A549 (cell line): ENCODE measurements at regions not wholly inside any gene's neighbourhood (a gene's known extent, or its start where the extent isn't known, plus 50 kb on each side); places are given as distances from the start of the nearest gene placed in this dataset.

Experiments used
- ATAC-seq, 2 experiments: fragments of 200-7000 bp in 1 of 2; fragments of >200 bp in 1 of 2; cut with Nextera tagmentation in 1 of 2; cut with Tn5 transposase in 1 of 2; 3 replicates each; pipeline versions ENCODE4 v1.8.0 to v1.9.1; 2018 to 2020; ENCODE audit warnings: mild to moderate bottlenecking in 1 of 2, moderate library complexity in 1 of 2
- CTCF ChIA-PET: fragments of 300-600 bp; sonication (Branson Sonifier 250); formaldehyde crosslinking; extraction: SDS; loops from one replicate; lab custom pipeline; 2021; ENCODE audit warnings: antibody characterized with exemption, inconsistent platforms; lab: Yijun Ruan, JAX
- POLR2A ChIA-PET: fragments of 350-600 bp; formaldehyde crosslinking; extraction: SDS; loops from one replicate; lab custom pipeline; 2021; ENCODE audit warnings: antibody characterized with exemption, inconsistent platforms; lab: Yijun Ruan, JAX
- DNase-seq, 2 experiments: peaks; one replicate each; pipeline versions ENCODE4 v3.0.0 to v3.0.0-alpha.2; 2011 to 2016; ENCODE audit warnings: low read depth in 1 of 2, low spot score in 1 of 2
- FAIRE-seq: peaks from 2 replicates; lab custom pipeline; 2011; peaks lifted over from hg19 to GRCh38; lab: Jason Lieb, UNC
- H3K27ac ChIP-seq, 2 experiments: fragments of >200 bp; sonication (Bioruptor Twin); formaldehyde crosslinking; 3 replicates each; pipeline ENCODE4 v1.5.1; 2016 to 2017
- H3K4me1 ChIP-seq: fragments of >200 bp; sonication (Bioruptor Twin); formaldehyde crosslinking; 3 replicates; pipeline ENCODE4 v1.6.1; 2016
- H3K4me2 ChIP-seq: fragments of >200 bp; sonication (Bioruptor Twin); formaldehyde crosslinking; 3 replicates; pipeline ENCODE4 v1.6.1; 2016
- H3K4me3 ChIP-seq: fragments of >200 bp; sonication (Bioruptor Twin); formaldehyde crosslinking; 3 replicates; pipeline ENCODE4 v1.5.1; 2016
- H3K9me3 ChIP-seq: fragments of >200 bp; sonication (Bioruptor Twin); formaldehyde crosslinking; 3 replicates; pipeline ENCODE4 v1.6.1; 2016
- ATOH8 ChIP-seq: fragments of 250-450 bp; sonication (Bioruptor Pico); IDR thresholded peaks from 2 replicates; pipeline ENCODE4 v1.5.0; 2020; ENCODE audit warnings: low read depth, mild to moderate bottlenecking, moderate library complexity
- BHLHE40 ChIP-seq: IDR thresholded peaks from 2 replicates; pipeline ENCODE4 v1.6.1; 2012; ENCODE audit warnings: low read depth, low read length, inconsistent platforms
- CBX8 ChIP-seq: fragments of 200-600 bp; sonication (generic); IDR thresholded peaks from 2 replicates; pipeline ENCODE4 v1.6.1; 2016
- CHD2 ChIP-seq: fragments of 150-350 bp; IDR thresholded peaks from 2 replicates; pipeline ENCODE4 v1.6.1; 2014; ENCODE audit warnings: low read length; ENCODE audit not compliant: partially characterized antibody
- E2F6 ChIP-seq: IDR thresholded peaks from 2 replicates; pipeline ENCODE4 v1.6.1; 2012; ENCODE audit warnings: low read depth, borderline replicate concordance
- EHMT2 ChIP-seq: fragments of 200-600 bp; sonication (generic); IDR thresholded peaks from 2 replicates; pipeline ENCODE4 v1.6.1; 2016; ENCODE audit warnings: antibody characterized with exemption, low read depth, mild to moderate bottlenecking, moderate library complexity
- ELK1 ChIP-seq: fragments of 150-350 bp; IDR thresholded peaks from 2 replicates; pipeline ENCODE4 v1.6.1; 2014; ENCODE audit warnings: low read depth, mild to moderate bottlenecking, low read length
- HDAC2 ChIP-seq: fragments of 200-600 bp; sonication (generic); IDR thresholded peaks from 2 replicates; pipeline ENCODE4 v1.6.1; 2016
- HMGXB4 ChIP-seq: fragments of 250-450 bp; sonication (Bioruptor Pico); IDR thresholded peaks from 2 replicates; pipeline ENCODE4 v1.5.0; 2021; ENCODE audit warnings: mild to moderate bottlenecking, moderate library complexity, borderline replicate concordance
- HOXB13 ChIP-seq: fragments of 250-450 bp; sonication (Bioruptor Pico); IDR thresholded peaks from 2 replicates; pipeline ENCODE4 v1.5.0; 2020; ENCODE audit warnings: low read depth, mild to moderate bottlenecking, moderate library complexity
- JUN ChIP-seq, 2 experiments: fragments of >200 bp; sonication (Bioruptor Twin); formaldehyde crosslinking; IDR thresholded peaks; 2 replicates in 1 of 2; 3 replicates in 1 of 2; pipeline ENCODE4 v1.6.1; 2016 to 2017
- JUNB ChIP-seq: fragments of >200 bp; sonication (Bioruptor Twin); formaldehyde crosslinking; IDR thresholded peaks from 2 replicates; pipeline ENCODE4 v1.6.1; 2016
- KDM1A ChIP-seq: fragments of 200-600 bp; sonication (generic); IDR thresholded peaks from 2 replicates; pipeline ENCODE4 v1.6.1; 2016; ENCODE audit warnings: low read depth, mild to moderate bottlenecking
- NR3C1 ChIP-seq: fragments of >200 bp; sonication (Bioruptor Twin); formaldehyde crosslinking; IDR thresholded peaks from 3 replicates; pipeline ENCODE4 v1.6.1; 2017
- PBX3 ChIP-seq: IDR thresholded peaks from 2 replicates; pipeline ENCODE4 v1.6.1; 2012
- PHF8 ChIP-seq: fragments of 200-600 bp; sonication (generic); IDR thresholded peaks from 2 replicates; pipeline ENCODE4 v1.6.1; 2016; ENCODE audit warnings: low read depth, mild to moderate bottlenecking, antibody characterized with exemption, moderate library complexity, borderline replicate concordance
- POLR2A ChIP-seq: IDR thresholded peaks from 2 replicates; pipeline ENCODE4 v1.6.1; 2012; ENCODE audit warnings: mild to moderate bottlenecking, low read length
- REST ChIP-seq: fragments of 200-600 bp; sonication (generic); IDR thresholded peaks from 2 replicates; pipeline ENCODE4 v1.6.1; 2016; ENCODE audit warnings: antibody characterized with exemption, mild to moderate bottlenecking, moderate library complexity
- SREBF2 ChIP-seq: fragments of 450-650 bp; IDR thresholded peaks from 2 replicates; pipeline ENCODE4 v1.6.1; 2014; ENCODE audit warnings: mild to moderate bottlenecking, moderate library complexity
- TFCP2L1 ChIP-seq: fragments of 250-450 bp; sonication (Bioruptor Pico); IDR thresholded peaks from 2 replicates; pipeline ENCODE4 v1.5.0; 2021; ENCODE audit warnings: mild to moderate bottlenecking
- USF2 ChIP-seq: fragments of 450-650 bp; IDR thresholded peaks from 2 replicates; pipeline ENCODE4 v1.6.1; 2014; ENCODE audit warnings: antibody characterized with exemption
- ZC3H11A ChIP-seq: fragments of 450-650 bp; IDR thresholded peaks from 2 replicates; pipeline ENCODE4 v1.6.1; 2014; ENCODE audit warnings: antibody characterized with exemption, mild to moderate bottlenecking
- ZFP36 ChIP-seq: fragments of 450-650 bp; IDR thresholded peaks from 2 replicates; pipeline ENCODE4 v1.6.1; 2014; ENCODE audit warnings: borderline replicate concordance; ENCODE audit not compliant: partially characterized antibody
- ZNF302 ChIP-seq: fragments of 250-450 bp; sonication (Bioruptor Pico); IDR thresholded peaks from 2 replicates; pipeline ENCODE4 v1.9.0; 2021; ENCODE audit warnings: inconsistent platforms, mild to moderate bottlenecking, moderate library complexity
- WGBS: methylation state at CpG from one replicate; pipeline ENCODE4 v1.1.6; 2017; ENCODE audit errors: missing lambda C conversion rate; 5-methylcytosine and 5-hydroxymethylcytosine counted together

- Histone ChIP-seq H3K4me3 (no peak overlapping the region), H3K4me2 (no peak overlapping the region), H3K4me1 (peaks cover 5% of the 10 kb centered on the region; the same call in 1 of the 3 replicates)
- CTCF ChIA-PET, result no interaction called here
- no peak for ATAC-seq
- TF ChIP-seq HMGXB4 (CRISPR knock-in tag), result no peak
- no peak for TF ChIP-seq PBX3
- no peak for TF ChIP-seq ZC3H11A
- no peak for TF ChIP-seq EHMT2
- TF ChIP-seq PHF8, result no peak
- TF ChIP-seq HOXB13 (CRISPR knock-in tag), result no peak
- no peak for TF ChIP-seq CBX8
- no peak for TF ChIP-seq ZFP36
- no peak for TF ChIP-seq JUNB
- TF ChIP-seq NR3C1, result no peak
- TF ChIP-seq, all 56 proteins: peak for 0
- Histone ChIP-seq H3K27ac (no peak overlapping the region), H3K9me3 (no peaks in the 10 kb centered on the region)
- WGBS, result 57% methylated on average over 1 of the region's 1 CpG
- no peak for DNase-seq
- POLR2A ChIA-PET, result no interaction called here
- FAIRE-seq, result no peak
Observed at GRCh38 chr11:105241136-105241535, 101.6 kb upstream of the CARD18 start.

GRCh38 chr11:105236664-105237063, 97.1 kb upstream of the CARD18 start:
- POLR2A ChIA-PET, result no interaction called here
- 44% methylated on average over 2 of the region's 2 CpGs for WGBS

More at GRCh38 chr11:105236664-105237063, 97.1 kb upstream of the CARD18 start:
- no peak overlapping the region for H3K27ac ChIP-seq
- no peak for ATAC-seq
- DNase-seq, result no peak
- no peak overlapping the region for H3K4me3 ChIP-seq
- no peak overlapping the region for H3K4me2 ChIP-seq
- no peaks in the 10 kb centered on the region for H3K4me1 ChIP-seq
- H3K9me3 ChIP-seq, result no peaks in the 10 kb centered on the region
- no peak for TF ChIP-seq SREBF2
- no peak for TF ChIP-seq CHD2
- TF ChIP-seq NR3C1, result no peak
- no peak for TF ChIP-seq ZNF302
- TF ChIP-seq ATOH8 (CRISPR knock-in tag), result no peak
- TF ChIP-seq HMGXB4 (CRISPR knock-in tag), result no peak
- TF ChIP-seq REST, result no peak
- no peak for TF ChIP-seq ELK1
- TF ChIP-seq BHLHE40, result no peak
- no peak for TF ChIP-seq CBX8
- no peak for TF ChIP-seq POLR2A
- no peak for TF ChIP-seq USF2
- no peak for TF ChIP-seq HDAC2
- TF ChIP-seq PHF8, result no peak
- TF ChIP-seq TFCP2L1 (CRISPR knock-in tag), result no peak
- no peak for TF ChIP-seq E2F6
- TF ChIP-seq JUN (IDR thresholded peaks at IDR 0.05), result no peak
- no peak for TF ChIP-seq KDM1A
- CTCF ChIA-PET, result no interaction called here
- no peak for FAIRE-seq
